ENCODE measurements at regions not wholly inside any gene's neighbourhood (a gene's known extent, or its start where the extent isn't known, plus 50 kb on each side); places are given as distances from the start of the nearest gene placed in this dataset.
A peak's percentile ranks its signal among the peaks of the same experiment; 100 is the strongest.

- no peak for TF ChIP-seq MYC (IDR thresholded peaks at IDR 0.05; ENCODE audit: low read depth, low read length)
- TF ChIP-seq, protein P1, sequence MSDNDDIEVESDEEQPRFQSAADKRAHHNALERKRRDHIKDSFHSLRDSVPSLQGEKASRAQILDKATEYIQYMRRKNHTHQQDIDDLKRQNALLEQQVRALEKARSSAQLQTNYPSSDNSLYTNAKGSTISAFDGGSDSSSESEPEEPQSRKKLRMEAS (IDR thresholded peaks at IDR 0.05; ENCODE audit: low read depth, low read length): no peak
- TF ChIP-seq, protein P2, sequence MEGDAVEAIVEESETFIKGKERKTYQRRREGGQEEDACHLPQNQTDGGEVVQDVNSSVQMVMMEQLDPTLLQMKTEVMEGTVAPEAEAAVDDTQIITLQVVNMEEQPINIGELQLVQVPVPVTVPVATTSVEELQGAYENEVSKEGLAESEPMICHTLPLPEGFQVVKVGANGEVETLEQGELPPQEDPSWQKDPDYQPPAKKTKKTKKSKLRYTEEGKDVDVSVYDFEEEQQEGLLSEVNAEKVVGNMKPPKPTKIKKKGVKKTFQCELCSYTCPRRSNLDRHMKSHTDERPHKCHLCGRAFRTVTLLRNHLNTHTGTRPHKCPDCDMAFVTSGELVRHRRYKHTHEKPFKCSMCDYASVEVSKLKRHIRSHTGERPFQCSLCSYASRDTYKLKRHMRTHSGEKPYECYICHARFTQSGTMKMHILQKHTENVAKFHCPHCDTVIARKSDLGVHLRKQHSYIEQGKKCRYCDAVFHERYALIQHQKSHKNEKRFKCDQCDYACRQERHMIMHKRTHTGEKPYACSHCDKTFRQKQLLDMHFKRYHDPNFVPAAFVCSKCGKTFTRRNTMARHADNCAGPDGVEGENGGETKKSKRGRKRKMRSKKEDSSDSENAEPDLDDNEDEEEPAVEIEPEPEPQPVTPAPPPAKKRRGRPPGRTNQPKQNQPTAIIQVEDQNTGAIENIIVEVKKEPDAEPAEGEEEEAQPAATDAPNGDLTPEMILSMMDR (IDR thresholded peaks at IDR 0.05; ENCODE audit: low read depth, low read length): no peak
- TF ChIP-seq POLR2A (IDR thresholded peaks at IDR 0.05; ENCODE audit: extremely low read depth, insufficient read length): no peak
- no peak for DNase-seq (ENCODE audit: low read depth)
Measured at GRCh38 chrX:79530310-79531108, 163.4 kb upstream of the ITM2A start.

DNA sequence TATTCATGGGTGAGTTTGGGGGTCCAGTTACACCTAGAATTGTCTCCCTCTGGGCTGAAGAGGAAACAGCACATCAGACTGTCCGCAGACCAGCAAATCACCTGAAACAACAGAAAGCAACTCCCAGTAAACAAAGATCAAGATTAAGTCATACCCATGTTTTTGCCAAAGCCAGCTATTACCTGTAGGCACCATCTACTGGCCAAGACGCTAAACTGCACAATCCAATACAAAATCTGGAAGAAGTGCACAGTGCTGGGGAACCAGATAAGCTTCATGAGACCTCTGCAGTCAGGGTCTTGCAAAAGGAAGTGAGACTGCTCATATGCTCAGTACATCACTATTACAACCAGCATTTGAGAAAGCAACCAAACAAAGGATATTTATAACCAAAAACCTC, 157.5 kb upstream of the ITM2A start:
- peak; percentile 17 for DNase-seq (ENCODE audit: low read depth)
- TF ChIP-seq, protein P1 (IDR thresholded peaks at IDR 0.05; ENCODE audit: low read depth, low read length): no peak
- TF ChIP-seq, protein P2 (IDR thresholded peaks at IDR 0.05; ENCODE audit: low read depth, low read length): peak; percentile 31

More at GRCh38 chrX:79530310-79531108, 163.4 kb upstream of the ITM2A start:
- H3K4me3 ChIP-seq (ENCODE audit: low read depth, low read length): no peak overlapping the region

GRCh38 chrX:79515529-79515928, 148.4 kb upstream of the ITM2A start:
- TF ChIP-seq MYC (IDR thresholded peaks at IDR 0.05; ENCODE audit: low read depth, low read length) (no peak), POLR2A (IDR thresholded peaks at IDR 0.05; ENCODE audit: extremely low read depth, insufficient read length) (no peak)
- TF ChIP-seq, protein P2 (IDR thresholded peaks at IDR 0.05; ENCODE audit: low read depth, low read length): no peak
- TF ChIP-seq, protein P1 (IDR thresholded peaks at IDR 0.05; ENCODE audit: low read depth, low read length): no peak
- no peak for DNase-seq (ENCODE audit: low read depth)
- no peak overlapping the region for H3K4me3 ChIP-seq (ENCODE audit: low read depth, low read length)

More for the DNA sequence above, 157.5 kb upstream of the ITM2A start:
- H3K4me3 ChIP-seq (ENCODE audit: low read depth, low read length): no peak overlapping the region

GRCh38 chrX:79511799-79512198, 144.7 kb upstream of the ITM2A start:
- no peak overlapping the region for H3K4me3 ChIP-seq (ENCODE audit: low read depth, low read length)
- no peak for DNase-seq (ENCODE audit: low read depth)
- TF ChIP-seq, protein P2 (IDR thresholded peaks at IDR 0.05; ENCODE audit: low read depth, low read length): no peak
- TF ChIP-seq MYC (IDR thresholded peaks at IDR 0.05; ENCODE audit: low read depth, low read length) (no peak), POLR2A (IDR thresholded peaks at IDR 0.05; ENCODE audit: extremely low read depth, insufficient read length) (no peak)
- TF ChIP-seq, protein P1 (IDR thresholded peaks at IDR 0.05; ENCODE audit: low read depth, low read length): no peak

- no peak for TF ChIP-seq MYC (IDR thresholded peaks at IDR 0.05; ENCODE audit: low read depth, low read length)
- no peak for TF ChIP-seq POLR2A (IDR thresholded peaks at IDR 0.05; ENCODE audit: extremely low read depth, insufficient read length)
- TF ChIP-seq, protein P1 (IDR thresholded peaks at IDR 0.05; ENCODE audit: low read depth, low read length): no peak
- TF ChIP-seq, protein P2 (IDR thresholded peaks at IDR 0.05; ENCODE audit: low read depth, low read length): no peak
- H3K4me3 ChIP-seq (ENCODE audit: low read depth, low read length): no peak overlapping the region
Measured at GRCh38 chrX:79506001-79506400, 138.9 kb upstream of the ITM2A start.

More at GRCh38 chrX:79506001-79506400, 138.9 kb upstream of the ITM2A start:
- DNase-seq (ENCODE audit: low read depth): no peak
